ENCODE measurements at regions not wholly inside any gene's neighbourhood (a gene's known extent, or its start where the extent isn't known, plus 50 kb on each side); places are given as distances from the start of the nearest gene placed in this dataset.
A peak's percentile ranks its signal among the peaks of the same experiment; 100 is the strongest.

GRCh38 chr11:112770487-112770886, 190.7 kb upstream of the NCAM1 start:
- no peak for DNase-seq

DNA sequence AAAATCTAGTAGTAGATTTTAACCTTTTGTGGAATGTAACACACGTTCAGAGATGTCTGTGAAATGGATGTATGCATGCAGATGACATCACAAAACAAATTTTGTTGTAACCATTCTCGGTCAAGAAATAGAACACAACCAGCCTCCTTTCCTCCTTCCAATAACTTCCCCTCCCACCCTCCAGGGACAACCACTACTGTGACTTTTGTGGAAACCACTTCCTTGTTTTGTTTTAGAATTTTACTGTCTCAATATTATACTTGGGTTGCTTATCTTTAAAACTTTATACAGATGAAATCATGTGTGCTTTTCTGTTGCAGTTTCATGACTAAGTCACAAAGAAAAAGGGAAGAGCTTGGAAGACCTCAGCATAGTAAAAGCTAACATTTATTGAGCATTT, 189.4 kb upstream of the NCAM1 start:
- DNase-seq, result no peak

- no peak for DNase-seq
Observed at GRCh38 chr11:112773264-112773663, 188.0 kb upstream of the NCAM1 start.

DNA sequence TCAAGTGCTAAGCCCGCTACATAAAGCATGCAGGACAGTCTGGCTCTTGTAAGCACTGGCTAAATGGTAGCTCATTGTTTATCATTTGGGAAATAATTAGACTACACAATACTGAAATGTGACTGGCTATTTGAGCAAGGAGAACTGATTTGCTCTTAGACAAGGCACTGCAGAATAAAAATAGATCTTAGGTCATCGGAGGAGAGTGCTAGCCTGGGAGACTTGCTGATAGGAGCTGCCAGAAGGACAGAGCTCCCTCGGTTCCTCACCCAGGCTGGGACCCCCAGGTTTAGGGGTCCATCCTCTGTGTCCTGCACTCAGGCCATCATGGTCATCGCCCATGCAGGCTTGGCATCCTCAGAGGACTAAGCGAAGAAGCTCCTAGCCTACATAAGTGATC, 184.4 kb upstream of the NCAM1 start:
- DNase-seq, result no peak

DNA sequence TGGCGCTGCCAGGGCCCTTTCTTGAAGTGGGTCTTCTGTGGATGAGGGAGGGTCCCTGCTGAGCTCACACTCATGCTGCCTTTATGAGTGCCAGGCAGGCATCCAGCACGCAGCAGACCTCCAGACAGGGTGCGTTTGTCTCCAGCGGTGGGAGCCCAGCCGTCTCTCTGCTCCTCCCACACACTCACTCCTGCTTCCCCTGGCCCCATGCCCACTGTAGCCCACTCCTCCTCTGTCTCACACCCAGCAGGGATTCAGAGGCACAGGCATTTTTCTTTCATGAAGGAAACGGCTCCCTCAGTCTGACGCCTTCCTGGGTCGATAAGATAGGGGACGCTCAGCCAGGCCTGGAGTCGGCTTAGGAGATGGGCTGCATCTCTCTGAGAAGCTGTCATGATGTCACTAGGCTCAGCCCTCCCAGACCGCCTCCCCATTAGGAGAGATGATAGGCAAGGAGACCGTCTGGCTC, 183.9 kb upstream of the NCAM1 start:
- DNase-seq, result no peak

DNA sequence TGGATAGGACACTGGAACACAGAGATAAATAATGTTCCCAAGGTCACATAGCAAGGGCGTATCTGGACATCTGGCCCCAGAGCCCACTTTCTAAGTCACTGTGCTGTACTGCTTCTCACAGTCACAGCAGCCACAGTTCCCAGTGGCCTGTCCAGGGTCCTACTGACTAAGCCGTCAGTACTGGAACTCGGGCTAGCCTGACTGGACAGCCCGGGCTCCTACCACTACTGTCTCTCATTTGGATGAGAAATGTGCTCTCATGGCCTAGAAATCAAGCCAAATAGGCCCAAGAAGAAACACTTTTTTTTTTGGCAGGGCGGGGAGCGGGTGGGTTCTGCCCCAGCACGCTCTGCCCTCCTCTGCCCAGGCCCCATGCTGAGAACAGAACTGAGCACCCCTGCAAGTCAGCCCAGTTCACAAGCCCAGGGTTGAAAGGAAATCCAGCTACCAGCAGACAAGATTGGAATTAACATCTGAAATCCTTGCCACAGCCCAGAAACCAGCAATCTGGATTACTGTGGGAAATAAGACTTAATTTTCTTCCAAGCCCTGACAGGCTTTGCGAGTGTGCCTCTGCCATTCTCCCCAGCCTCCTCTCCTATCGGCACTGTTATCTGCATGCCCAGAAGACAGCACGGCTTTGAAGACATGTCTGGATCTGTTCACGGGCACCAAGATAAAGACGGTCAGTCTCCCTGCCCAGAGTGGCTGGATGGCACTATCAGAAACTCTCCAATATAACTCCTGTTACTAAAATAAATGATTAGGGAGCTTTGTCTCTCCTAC, 182.9 kb upstream of the NCAM1 start:
- DNase-seq, result no peak

GRCh38 chr11:112778877-112779266, 182.3 kb upstream of the NCAM1 start:
- DNase-seq, result no peak

- DNase-seq, result no peak
Observed at GRCh38 chr11:112780351-112781087, 180.7 kb upstream of the NCAM1 start.

DNA sequence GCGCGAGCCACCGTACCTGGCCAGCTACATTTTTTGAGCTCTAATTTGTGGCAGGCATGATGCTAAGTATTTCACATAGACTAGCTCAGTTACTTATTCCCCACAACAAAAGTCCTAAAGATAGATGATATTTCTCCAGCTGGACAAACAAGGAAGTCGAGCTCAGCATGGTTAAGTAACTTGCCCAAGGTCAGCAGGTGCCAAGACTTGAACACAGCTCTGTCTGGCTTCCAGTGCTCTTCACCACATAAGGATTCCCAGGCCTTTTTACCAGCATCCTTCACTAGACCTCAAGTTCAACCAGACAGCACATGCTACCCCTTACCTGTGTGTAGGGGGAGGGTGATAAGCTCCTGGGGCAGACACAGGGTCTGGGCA, 177.3 kb upstream of the NCAM1 start:
- no peak for DNase-seq

GRCh38 chr11:112784323-112785073, 176.7 kb upstream of the NCAM1 start:
- peak; percentile 76 for DNase-seq

- DNase-seq, result no peak
Observed at GRCh38 chr11:112785149-112785548, 176.1 kb upstream of the NCAM1 start.

- peak; percentile 58 for DNase-seq
Observed at GRCh38 chr11:112785719-112786118, 175.5 kb upstream of the NCAM1 start.

DNA sequence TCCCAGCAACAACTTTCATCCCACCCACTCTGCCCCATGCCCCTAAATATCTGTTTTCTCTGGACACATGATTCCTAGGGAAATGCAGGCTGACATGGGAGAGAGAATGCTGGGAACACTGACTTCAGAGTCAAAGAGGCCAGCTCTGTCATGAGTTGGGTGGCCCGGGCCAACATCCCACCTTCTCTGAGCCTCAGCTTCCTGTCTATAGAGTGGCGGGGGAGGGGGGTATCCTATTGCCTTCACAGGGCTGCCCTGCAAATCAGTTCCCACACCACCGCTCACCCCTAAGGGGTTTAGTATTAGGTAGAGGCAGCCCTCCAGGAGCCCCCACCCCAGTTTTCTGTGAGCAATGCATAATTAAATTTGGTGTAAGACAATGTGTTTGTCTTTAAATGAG, 175.0 kb upstream of the NCAM1 start:
- DNase-seq, result no peak

DNA sequence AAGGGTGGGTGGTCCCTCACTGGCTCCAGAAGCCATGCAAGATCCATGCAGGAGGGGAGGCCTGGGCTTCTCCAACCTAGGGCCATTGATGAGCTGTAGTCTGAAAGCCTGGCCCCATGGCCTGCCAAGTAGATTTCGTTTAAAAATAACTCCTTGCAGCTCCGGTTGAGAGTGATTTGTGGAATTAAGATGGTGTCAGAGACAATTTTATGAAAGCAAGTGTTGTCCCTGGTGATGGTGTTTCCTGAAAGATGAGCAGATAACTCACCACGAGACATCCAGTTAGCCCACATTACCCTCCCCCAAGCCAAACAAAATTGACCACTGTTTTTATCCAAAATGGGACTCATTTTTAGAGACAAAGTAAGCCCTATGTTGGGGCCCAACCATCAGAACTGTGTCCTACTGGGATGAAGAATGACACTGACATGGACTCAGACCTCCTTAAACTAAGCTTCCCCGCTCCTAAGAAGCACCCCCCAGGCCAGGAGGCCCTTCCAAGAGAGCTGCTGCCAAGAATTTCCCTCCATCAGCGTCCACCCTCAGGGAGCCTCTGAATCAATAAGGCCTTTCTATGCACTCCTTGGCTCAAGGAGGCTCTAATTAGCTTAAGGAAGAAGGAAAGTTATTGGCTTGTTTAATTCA, 174.2 kb upstream of the NCAM1 start:
- no peak for DNase-seq

DNA sequence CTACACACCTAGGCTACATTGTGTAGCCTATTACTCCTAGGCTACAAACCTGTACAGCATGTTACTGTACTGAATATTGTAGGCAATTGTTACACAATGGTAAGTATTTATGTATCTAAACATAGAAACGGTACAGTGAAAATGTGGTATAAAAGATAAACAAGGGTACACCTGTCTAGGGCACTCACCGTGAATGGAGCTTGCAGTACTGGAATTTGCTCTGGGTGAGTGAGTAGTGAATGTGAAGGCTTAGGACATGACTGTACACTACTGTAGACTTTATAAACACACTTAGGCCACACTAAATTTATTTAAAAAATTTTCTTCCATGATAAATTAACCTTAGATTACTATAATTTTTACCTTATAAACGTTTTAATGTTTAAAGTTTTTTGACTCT, 171.7 kb upstream of the NCAM1 start:
- DNase-seq, result no peak

DNA sequence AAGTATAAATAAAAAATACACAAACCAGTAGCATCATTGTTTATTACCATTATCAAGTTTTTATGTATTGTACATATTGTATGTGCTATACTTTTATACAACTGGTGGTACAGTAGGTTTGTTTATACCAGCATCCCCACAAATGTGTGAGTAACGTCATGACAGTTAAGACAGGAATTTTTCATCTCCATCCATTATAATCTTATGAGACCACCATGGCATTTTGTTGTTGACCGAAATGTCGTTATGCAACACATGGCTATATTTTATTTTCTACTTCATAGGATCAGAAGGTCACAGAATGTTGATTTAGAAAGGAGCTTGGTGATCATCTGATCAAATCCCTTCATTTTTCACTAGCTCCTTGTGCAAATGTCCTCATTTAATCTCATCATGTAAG, 170.9 kb upstream of the NCAM1 start:
- DNase-seq, result no peak

DNA sequence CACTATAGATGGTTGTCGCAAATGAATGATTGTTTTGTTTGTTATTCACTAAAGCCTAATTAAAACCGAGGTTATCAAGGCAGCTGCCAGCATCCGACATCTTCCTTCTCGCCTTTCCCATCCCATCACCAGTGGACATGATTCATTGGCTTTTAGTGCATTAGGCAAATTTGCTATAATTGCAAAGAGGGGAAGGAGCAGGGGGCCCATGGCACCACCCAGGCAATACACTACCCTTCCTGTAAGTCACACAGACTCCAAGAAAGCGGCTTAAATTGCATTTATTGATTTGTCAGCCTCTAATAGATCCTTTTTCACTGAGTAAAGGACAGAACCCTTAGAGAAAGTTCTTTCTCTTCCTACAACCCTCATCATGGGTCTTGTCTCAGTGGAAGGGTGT, 169.2 kb upstream of the NCAM1 start:
- no peak for DNase-seq

- DNase-seq, result no peak
Observed at GRCh38 chr11:112793416-112793815, 167.8 kb upstream of the NCAM1 start.

GRCh38 chr11:112794331-112794846, 166.8 kb upstream of the NCAM1 start:
- no peak for DNase-seq

DNA sequence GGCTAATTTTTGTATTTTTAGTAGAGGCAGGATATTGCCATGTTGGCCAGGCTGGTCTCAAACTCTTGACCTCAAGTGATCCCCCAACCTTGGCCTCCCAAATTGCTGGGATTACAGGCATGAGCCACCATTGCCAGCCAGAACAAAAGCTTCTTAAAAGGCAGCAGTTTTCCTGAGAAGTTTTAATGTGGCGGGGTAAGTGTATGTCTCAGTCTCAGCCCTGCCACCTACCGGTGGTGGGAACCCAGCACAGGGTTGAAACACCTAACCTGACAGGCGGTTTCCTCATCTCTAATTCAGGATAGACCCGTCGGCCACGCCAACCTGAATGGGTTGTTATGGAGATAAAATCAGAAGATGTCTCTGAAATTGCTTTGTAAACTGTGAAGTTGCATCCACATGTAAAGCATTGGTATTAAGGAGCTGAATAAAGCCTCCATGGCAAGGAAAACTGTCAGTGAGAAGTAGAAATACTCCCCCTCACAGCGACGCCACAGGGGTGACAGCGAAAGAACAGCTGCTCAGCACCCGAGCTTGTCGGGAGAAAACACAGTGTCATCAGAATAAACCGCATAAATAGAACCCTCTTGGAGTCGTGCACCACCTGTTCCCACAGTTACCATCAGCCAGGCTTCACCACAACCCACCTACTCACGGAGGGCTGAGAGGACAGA, 165.9 kb upstream of the NCAM1 start:
- no peak for DNase-seq

- no peak for DNase-seq
Observed at GRCh38 chr11:112795911-112796649, 165.1 kb upstream of the NCAM1 start.

DNA sequence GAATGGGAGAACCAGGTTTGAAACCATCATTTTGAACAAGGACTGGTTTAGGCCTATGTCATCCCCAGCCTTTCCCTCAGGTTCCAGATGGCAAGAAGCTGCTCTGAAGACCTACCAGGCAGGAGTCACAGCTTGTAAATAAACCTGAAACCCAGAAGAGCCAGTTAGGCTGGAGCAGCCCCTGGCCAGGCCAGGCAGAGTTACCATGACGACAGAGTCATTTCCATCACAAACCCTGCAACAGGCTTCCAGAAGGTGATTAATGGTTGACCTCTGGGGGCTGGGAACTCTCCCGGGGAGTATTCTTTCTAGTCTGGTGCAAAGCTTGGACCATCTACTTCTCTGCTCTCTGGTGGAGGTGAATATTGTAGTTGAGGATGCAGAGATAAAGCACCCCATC, 164.1 kb upstream of the NCAM1 start:
- no peak for DNase-seq
